Esophagus muscularis mucosa (tissue), 4 donors: ENCODE measurements at regions not wholly inside any gene's neighbourhood (a gene's known extent, or its start where the extent isn't known, plus 50 kb on each side); places are given as distances from the start of the nearest gene placed in this dataset.

Experiments used
- DNase-seq: peaks from one replicate; pipeline ENCODE4 v3.0.0-alpha.2; 2017; ENCODE audit errors: extremely low spot score
- H3K27ac ChIP-seq, 4 donors: fragments of 200-600 bp; sonication (generic); replicated peaks in 1 of 4; 1 replicate in 3 of 4; 2 replicates in 1 of 4; pipeline ENCODE4 v1.5.1; 2016 to 2019; ENCODE audit warnings: mild to moderate bottlenecking in 1 of 4
- H3K27me3 ChIP-seq, 4 donors: fragments of 200-600 bp; sonication (generic); one replicate each; pipeline versions ENCODE4 v1.5.1 to v1.6.0; 2016 to 2019
- H3K36me3 ChIP-seq, 4 donors: fragments of 200-600 bp; sonication (generic); one replicate each; pipeline ENCODE4 v1.5.1; 2016 to 2019
- H3K4me1 ChIP-seq, 4 donors: fragments of 200-600 bp; sonication (generic); one replicate each; pipeline ENCODE4 v1.5.1; 2016 to 2019
- H3K4me3 ChIP-seq, 4 donors: fragments of 200-600 bp; sonication (generic); 1 replicate in 2 of 4; 2 replicates in 2 of 4; pipeline ENCODE4 v1.5.1; 2016 to 2019; ENCODE audit warnings: mild to moderate bottlenecking in 4 of 4, moderate library complexity in 1 of 4
- H3K9me3 ChIP-seq, 4 donors: fragments of 200-600 bp; sonication (generic); 1 replicate in 3 of 4; 2 replicates in 1 of 4; pipeline ENCODE4 v1.5.1; 2016 to 2019
- CTCF ChIP-seq, 3 experiments: fragments of 200-600 bp in 2 of 3; fragments of 450-650 bp in 1 of 3; sonication (generic) in 2 of 3; IDR thresholded peaks; one replicate each; pipeline ENCODE4 v1.5.1; 2017 to 2019; ENCODE audit warnings: antibody characterized with exemption in 3 of 3, mild to moderate bottlenecking in 2 of 3, moderate library complexity in 1 of 3
- EP300 ChIP-seq: sonication (generic); formaldehyde crosslinking; IDR thresholded peaks from one replicate; pipeline ENCODE4 v1.6.1; 2017; ENCODE audit warnings: antibody characterized with exemption
- POLR2A ChIP-seq: fragments of 450-650 bp; IDR thresholded peaks from one replicate; pipeline ENCODE4 v1.6.1; 2017; ENCODE audit warnings: antibody characterized with exemption, moderate library complexity, mild to moderate bottlenecking, low read depth
- POLR2AphosphoS5 ChIP-seq, 2 donors: sonication (generic); formaldehyde crosslinking; IDR thresholded peaks; one replicate each; pipeline ENCODE4 v1.6.1; 2017; ENCODE audit warnings: antibody characterized with exemption in 2 of 2
- WGBS: methylation state at CpG from one replicate; pipeline ENCODE4 v1.1.5; 2018; 5-methylcytosine and 5-hydroxymethylcytosine counted together
- intact Hi-C: fragments of 100-400 bp; cut with DNase I; formaldehyde crosslinking; loops from one replicate; pipeline ENCODE4 v1.15.1; 2023

DNA sequence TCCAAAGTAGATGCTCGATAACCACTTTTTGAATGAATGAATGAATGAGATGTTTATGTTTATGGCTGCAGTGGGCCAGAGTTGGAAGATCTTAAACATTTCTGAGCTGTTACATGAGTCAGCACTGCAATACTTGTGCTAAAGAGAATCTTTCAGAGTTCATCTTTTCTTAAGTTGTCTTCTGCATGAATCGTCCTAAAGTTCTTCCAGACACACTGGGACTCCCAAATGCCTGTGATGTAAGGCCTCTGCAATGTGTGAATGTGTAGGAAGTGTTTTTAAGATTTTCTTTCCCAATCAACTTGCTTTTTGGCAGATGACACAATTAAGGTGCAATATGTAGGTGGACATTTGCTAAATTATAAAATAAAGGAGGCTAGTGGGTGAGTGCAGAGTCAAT lies 50.3 kb upstream of the TRIM9 start:
- Histone ChIP-seq H3K4me1 (no peaks in the 10 kb centered on the region), H3K27me3 (no peaks in the 10 kb centered on the region), H3K4me3 (no peak overlapping the region), H3K36me3 (no peaks in the 10 kb centered on the region), H3K9me3 (no peaks in the 10 kb centered on the region), H3K27ac (no peak overlapping the region)
- no peak for DNase-seq
- intact Hi-C loops = no loop called here
- WGBS = 68% methylated on average over 2 of the region's 2 CpGs
- no peak for TF ChIP-seq POLR2AphosphoS5 (IDR thresholded peaks at IDR 0.05)

DNA sequence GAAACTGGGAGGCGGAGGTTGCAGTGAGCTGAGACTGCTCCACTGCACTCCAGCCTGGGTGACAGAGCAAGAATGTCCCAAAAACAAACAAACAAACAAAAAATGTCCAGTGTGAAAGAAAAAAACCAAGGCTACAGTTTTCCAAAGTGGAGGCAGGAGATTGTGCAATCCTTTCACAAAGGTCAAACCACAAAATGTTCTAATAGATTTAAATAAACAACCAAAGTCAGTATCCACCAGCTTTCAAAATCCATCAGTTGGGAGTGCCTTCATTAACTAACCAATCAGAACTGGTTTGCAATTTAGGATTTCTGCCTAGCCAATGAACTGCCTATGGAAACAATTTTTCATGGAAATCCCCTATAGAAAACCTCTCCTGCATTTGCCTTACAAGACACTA lies 52.3 kb upstream of the TRIM9 start:
- Histone ChIP-seq H3K27me3 (no peaks in the 10 kb centered on the region), H3K4me3 (no peak overlapping the region), H3K4me1 (no peaks in the 10 kb centered on the region), H3K9me3 (no peaks in the 10 kb centered on the region), H3K27ac (no peak overlapping the region), H3K36me3 (no peaks in the 10 kb centered on the region)
- 100% methylated on average over 1 of the region's 1 CpG for WGBS
- no peak for TF ChIP-seq EP300
- TF ChIP-seq CTCF (IDR thresholded peaks at IDR 0.05) = no peak
- no peak for TF ChIP-seq POLR2A
- intact Hi-C loops = no loop called here
- no peak for DNase-seq

GRCh38 chr14:51155326-51155725 lies 60.4 kb upstream of the TRIM9 start:
- Histone ChIP-seq H3K27ac (no peak overlapping the region), H3K36me3 (no peaks in the 10 kb centered on the region), H3K4me3 (no peak overlapping the region), H3K9me3 (no peaks in the 10 kb centered on the region), H3K4me1 (no peaks in the 10 kb centered on the region), H3K27me3 (no peaks in the 10 kb centered on the region)
- no peak for DNase-seq
- TF ChIP-seq CTCF (IDR thresholded peaks at IDR 0.05) (no peak), POLR2AphosphoS5 (IDR thresholded peaks at IDR 0.05) (no peak), EP300 (no peak), POLR2A (no peak)
- WGBS = 92% methylated on average over 2 of the region's 2 CpGs
- intact Hi-C loops = no loop called here

GRCh38 chr14:51157012-51157411 lies 62.1 kb upstream of the TRIM9 start:
- no peaks in the 10 kb centered on the region for H3K9me3 ChIP-seq
- DNase-seq = no peak
- H3K36me3 ChIP-seq = no peaks in the 10 kb centered on the region
- no peaks in the 10 kb centered on the region for H3K4me1 ChIP-seq
- no peak for TF ChIP-seq EP300
- TF ChIP-seq POLR2A = no peak
- no peak for TF ChIP-seq POLR2AphosphoS5 (IDR thresholded peaks at IDR 0.05)
- peak in 2 of 3 experiments; percentile 9 to 16 for TF ChIP-seq CTCF (IDR thresholded peaks at IDR 0.05)
- no peak overlapping the region for H3K27ac ChIP-seq
- intact Hi-C loops = no loop called here
- H3K27me3 ChIP-seq = no peaks in the 10 kb centered on the region
- no peak overlapping the region for H3K4me3 ChIP-seq

DNA sequence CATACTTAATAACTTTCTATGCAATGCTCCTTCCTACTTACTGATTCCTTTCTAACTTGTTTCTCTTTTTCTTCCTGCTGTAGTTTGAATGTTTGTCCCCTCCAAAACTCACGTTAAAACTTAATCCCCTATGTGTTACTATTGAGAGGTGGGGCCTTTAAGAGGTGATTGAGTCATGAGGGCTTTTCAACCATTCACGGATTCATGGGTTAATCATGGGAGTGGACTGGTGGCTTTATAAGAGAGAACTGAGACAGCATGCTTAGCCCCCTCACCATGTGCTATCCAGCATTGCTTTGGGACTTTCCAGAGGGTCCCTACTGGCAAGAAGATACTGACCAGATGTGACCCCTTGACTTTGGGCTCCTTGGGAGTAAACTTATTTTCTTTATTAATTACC lies 66.0 kb upstream of the TRIM9 start:
- H3K4me1 ChIP-seq = peaks cover 0 to 11% (median 4%) of the 10 kb centered on the region in 4 donors
- 93% methylated on average over 2 of the region's 2 CpGs for WGBS
- DNase-seq = no peak
- H3K9me3 ChIP-seq = no peaks in the 10 kb centered on the region
- no peaks in the 10 kb centered on the region for H3K27me3 ChIP-seq
- H3K36me3 ChIP-seq = no peaks in the 10 kb centered on the region
- no peak overlapping the region for H3K27ac ChIP-seq
- intact Hi-C loops = no loop called here
- no peak for TF ChIP-seq CTCF (IDR thresholded peaks at IDR 0.05)
- no peak for TF ChIP-seq POLR2A
- TF ChIP-seq POLR2AphosphoS5 (IDR thresholded peaks at IDR 0.05) = no peak
- no peak for TF ChIP-seq EP300
- no peak overlapping the region for H3K4me3 ChIP-seq
